ENCODE measurements at regions not wholly inside any gene's neighbourhood (a gene's known extent, or its start where the extent isn't known, plus 50 kb on each side); places are given as distances from the start of the nearest gene placed in this dataset.
"Not testable (repeated sequence)": the region's sequence is repeated elsewhere in the genome, so short reads cannot be mapped to it uniquely, and the experiment has no call there.

DNA sequence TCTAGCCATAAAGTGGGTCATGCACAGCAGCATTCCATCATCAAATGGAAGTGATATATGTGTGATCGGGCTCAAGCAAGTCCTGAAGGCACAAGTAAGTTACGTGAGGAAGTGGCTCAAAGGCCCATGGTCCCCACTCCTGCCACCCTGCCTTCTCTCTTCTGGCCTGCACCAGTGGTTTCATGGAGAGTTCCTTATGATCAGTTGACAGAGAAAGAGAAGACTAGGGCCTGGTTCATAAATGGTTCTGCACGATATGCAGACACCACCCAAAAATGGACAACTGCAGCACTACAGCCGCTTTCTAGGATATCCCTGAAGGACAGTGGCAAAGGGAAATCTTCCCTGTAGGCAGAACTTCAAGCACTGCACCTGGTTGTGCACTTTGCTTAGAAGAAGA, 412.6 kb upstream of the SMIM21 start:
- no peak for DNase-seq
- Histone ChIP-seq H3K4me1 (ENCODE audit: control insufficient read depth, insufficient read depth, low read length) (no peaks in the 10 kb centered on the region), H3K36me3 (ENCODE audit: control insufficient read depth, insufficient read depth, low read length) (no peaks in the 10 kb centered on the region), H3K27ac (ENCODE audit: low read length) (no peak overlapping the region), H3K27me3 (ENCODE audit: control insufficient read depth, insufficient read depth, low read length) (no peaks in the 10 kb centered on the region), H3K9me3 (ENCODE audit: control insufficient read depth, low read depth, low read length) (no peaks in the 10 kb centered on the region), H3K4me3 (ENCODE audit: low read length) (no peak overlapping the region)
- no CpG with 5 or more reads among the region's 4 CpGs for WGBS (ENCODE audit: insufficient coverage, low lambda C conversion rate)

DNA sequence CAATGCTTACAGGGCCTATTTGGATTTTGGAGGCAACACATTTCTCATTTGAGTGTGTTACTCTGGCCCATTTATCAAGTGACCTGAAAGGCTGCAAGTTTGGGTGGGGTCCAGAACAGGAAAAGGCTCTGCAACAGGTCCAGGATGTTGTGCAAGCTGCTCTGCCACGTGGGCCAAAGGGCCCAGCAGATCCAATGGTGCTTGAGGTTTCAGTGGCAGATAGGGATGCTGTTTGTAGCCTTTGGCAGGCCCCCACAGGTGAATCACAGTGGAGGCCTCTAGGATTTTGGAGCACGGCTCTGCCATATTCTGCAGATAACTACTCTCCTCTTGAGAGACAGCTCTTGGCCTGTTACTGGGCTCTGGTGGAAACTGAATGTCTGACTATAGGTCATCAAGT, 412.2 kb upstream of the SMIM21 start:
- not testable (repeated sequence) for H3K4me3 ChIP-seq (ENCODE audit: low read length); DNase-seq; H3K4me1 ChIP-seq (ENCODE audit: control insufficient read depth, insufficient read depth, low read length); H3K27me3 ChIP-seq (ENCODE audit: control insufficient read depth, insufficient read depth, low read length); H3K36me3 ChIP-seq (ENCODE audit: control insufficient read depth, insufficient read depth, low read length); H3K9me3 ChIP-seq (ENCODE audit: control insufficient read depth, low read depth, low read length); H3K27ac ChIP-seq (ENCODE audit: low read length)
- WGBS (ENCODE audit: insufficient coverage, low lambda C conversion rate), result no CpG with 5 or more reads among the region's 2 CpGs

GRCh38 chr18:75839041-75839440, 411.5 kb upstream of the SMIM21 start:
- H3K27me3 ChIP-seq (ENCODE audit: control insufficient read depth, insufficient read depth, low read length), result no peaks in the 10 kb centered on the region
- WGBS (ENCODE audit: insufficient coverage, low lambda C conversion rate), result no CpG with 5 or more reads among the region's 6 CpGs

GRCh38 chr18:75837316-75837715, 409.8 kb upstream of the SMIM21 start:
- Histone ChIP-seq H3K4me1 (ENCODE audit: control insufficient read depth, insufficient read depth, low read length) (no peaks in the 10 kb centered on the region), H3K27me3 (ENCODE audit: control insufficient read depth, insufficient read depth, low read length) (no peaks in the 10 kb centered on the region), H3K36me3 (ENCODE audit: control insufficient read depth, insufficient read depth, low read length) (no peaks in the 10 kb centered on the region), H3K9me3 (ENCODE audit: control insufficient read depth, low read depth, low read length) (no peaks in the 10 kb centered on the region), H3K27ac (ENCODE audit: low read length) (no peak overlapping the region), H3K4me3 (ENCODE audit: low read length) (no peak overlapping the region)
- no peak for DNase-seq
- 100% methylated on average over 1 of the region's 2 CpGs for WGBS (ENCODE audit: insufficient coverage, low lambda C conversion rate)

More at GRCh38 chr18:75839041-75839440, 411.5 kb upstream of the SMIM21 start:
- Histone ChIP-seq H3K36me3 (ENCODE audit: control insufficient read depth, insufficient read depth, low read length) (no peaks in the 10 kb centered on the region), H3K9me3 (ENCODE audit: control insufficient read depth, low read depth, low read length) (no peaks in the 10 kb centered on the region), H3K4me1 (ENCODE audit: control insufficient read depth, insufficient read depth, low read length) (no peaks in the 10 kb centered on the region), H3K27ac (ENCODE audit: low read length) (no peak overlapping the region), H3K4me3 (ENCODE audit: low read length) (no peak overlapping the region)
- DNase-seq, result no peak

DNA sequence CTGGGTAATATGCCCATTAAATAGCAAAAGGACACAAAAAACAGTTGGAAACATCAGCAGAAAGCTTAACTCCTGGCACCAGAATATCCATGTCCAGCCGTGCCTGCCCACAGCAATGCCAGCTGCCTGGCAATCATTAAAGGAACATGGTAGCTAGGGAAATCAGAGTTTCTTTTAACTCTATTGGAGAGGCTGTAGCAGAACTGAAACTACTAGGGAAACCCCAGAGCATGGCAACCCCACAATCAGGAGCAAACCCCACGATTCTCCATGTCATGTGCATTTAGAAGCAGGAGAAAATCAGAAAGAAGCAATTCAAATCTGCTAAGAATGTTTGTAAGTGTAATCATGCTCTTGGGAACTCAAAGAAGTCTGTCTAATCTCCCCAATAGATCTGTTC, 409.0 kb upstream of the SMIM21 start:
- no peaks in the 10 kb centered on the region for H3K27me3 ChIP-seq (ENCODE audit: control insufficient read depth, insufficient read depth, low read length)
- no peaks in the 10 kb centered on the region for H3K36me3 ChIP-seq (ENCODE audit: control insufficient read depth, insufficient read depth, low read length)

GRCh38 chr18:75831960-75832359, 404.5 kb upstream of the SMIM21 start:
- no CpG with 5 or more reads among the region's 4 CpGs for WGBS (ENCODE audit: insufficient coverage, low lambda C conversion rate)
- Histone ChIP-seq H3K4me1 (ENCODE audit: control insufficient read depth, insufficient read depth, low read length) (no peaks in the 10 kb centered on the region), H3K27me3 (ENCODE audit: control insufficient read depth, insufficient read depth, low read length) (no peaks in the 10 kb centered on the region), H3K9me3 (ENCODE audit: control insufficient read depth, low read depth, low read length) (no peaks in the 10 kb centered on the region), H3K4me3 (ENCODE audit: low read length) (no peak overlapping the region), H3K27ac (ENCODE audit: low read length) (no peak overlapping the region), H3K36me3 (ENCODE audit: control insufficient read depth, insufficient read depth, low read length) (no peaks in the 10 kb centered on the region)
- DNase-seq, result no peak

More for the DNA sequence above, 409.0 kb upstream of the SMIM21 start:
- Histone ChIP-seq H3K9me3 (ENCODE audit: control insufficient read depth, low read depth, low read length) (no peaks in the 10 kb centered on the region), H3K27ac (ENCODE audit: low read length) (no peak overlapping the region), H3K4me3 (ENCODE audit: low read length) (no peak overlapping the region), H3K4me1 (ENCODE audit: control insufficient read depth, insufficient read depth, low read length) (no peaks in the 10 kb centered on the region)
- 60% methylated on average over 1 of the region's 2 CpGs for WGBS (ENCODE audit: insufficient coverage, low lambda C conversion rate)
- no peak for DNase-seq

- no CpG with 5 or more reads among the region's 2 CpGs for WGBS (ENCODE audit: insufficient coverage, low lambda C conversion rate)
- no peak overlapping the region for H3K4me3 ChIP-seq (ENCODE audit: low read length)
- no peak overlapping the region for H3K27ac ChIP-seq (ENCODE audit: low read length)
- H3K9me3 ChIP-seq (ENCODE audit: control insufficient read depth, low read depth, low read length), result no peaks in the 10 kb centered on the region
- H3K27me3 ChIP-seq (ENCODE audit: control insufficient read depth, insufficient read depth, low read length), result no peaks in the 10 kb centered on the region
- no peak for DNase-seq
- H3K36me3 ChIP-seq (ENCODE audit: control insufficient read depth, insufficient read depth, low read length), result no peaks in the 10 kb centered on the region
- H3K4me1 ChIP-seq (ENCODE audit: control insufficient read depth, insufficient read depth, low read length), result no peaks in the 10 kb centered on the region
Observed at GRCh38 chr18:75830828-75831227, 403.3 kb upstream of the SMIM21 start.

- Histone ChIP-seq H3K4me1 (ENCODE audit: control insufficient read depth, insufficient read depth, low read length) (no peaks in the 10 kb centered on the region), H3K9me3 (ENCODE audit: control insufficient read depth, low read depth, low read length) (no peaks in the 10 kb centered on the region), H3K27ac (ENCODE audit: low read length) (no peak overlapping the region), H3K4me3 (ENCODE audit: low read length) (no peak overlapping the region), H3K27me3 (ENCODE audit: control insufficient read depth, insufficient read depth, low read length) (no peaks in the 10 kb centered on the region), H3K36me3 (ENCODE audit: control insufficient read depth, insufficient read depth, low read length) (no peaks in the 10 kb centered on the region)
- DNase-seq, result no peak
- WGBS (ENCODE audit: insufficient coverage, low lambda C conversion rate), result 86% methylated on average over 4 of the region's 4 CpGs
Observed at GRCh38 chr18:75829091-75829490, 401.6 kb upstream of the SMIM21 start.

- H3K27me3 ChIP-seq (ENCODE audit: control insufficient read depth, insufficient read depth, low read length), result no peaks in the 10 kb centered on the region
- no peak for DNase-seq
- no peak overlapping the region for H3K27ac ChIP-seq (ENCODE audit: low read length)
- H3K9me3 ChIP-seq (ENCODE audit: control insufficient read depth, low read depth, low read length), result no peaks in the 10 kb centered on the region
- no peaks in the 10 kb centered on the region for H3K4me1 ChIP-seq (ENCODE audit: control insufficient read depth, insufficient read depth, low read length)
- H3K4me3 ChIP-seq (ENCODE audit: low read length), result no peak overlapping the region
- 0% methylated on average over 1 of the region's 4 CpGs for WGBS (ENCODE audit: insufficient coverage, low lambda C conversion rate)
- H3K36me3 ChIP-seq (ENCODE audit: control insufficient read depth, insufficient read depth, low read length), result no peaks in the 10 kb centered on the region
Observed at GRCh38 chr18:75828379-75828778, 400.9 kb upstream of the SMIM21 start.

- no CpG with 5 or more reads among the region's 7 CpGs for WGBS (ENCODE audit: insufficient coverage, low lambda C conversion rate)
- no peak for DNase-seq
- no peak overlapping the region for H3K27ac ChIP-seq (ENCODE audit: low read length)
Observed at GRCh38 chr18:75827751-75828287, 400.3 kb upstream of the SMIM21 start.

GRCh38 chr18:75824661-75825060, 397.2 kb upstream of the SMIM21 start:
- no peak overlapping the region for H3K4me3 ChIP-seq (ENCODE audit: low read length)
- WGBS (ENCODE audit: insufficient coverage, low lambda C conversion rate), result no CpG with 5 or more reads among the region's 3 CpGs
- H3K9me3 ChIP-seq (ENCODE audit: control insufficient read depth, low read depth, low read length), result no peaks in the 10 kb centered on the region
- H3K4me1 ChIP-seq (ENCODE audit: control insufficient read depth, insufficient read depth, low read length), result no peaks in the 10 kb centered on the region
- DNase-seq, result no peak
- no peak overlapping the region for H3K27ac ChIP-seq (ENCODE audit: low read length)
- H3K27me3 ChIP-seq (ENCODE audit: control insufficient read depth, insufficient read depth, low read length), result no peaks in the 10 kb centered on the region
- H3K36me3 ChIP-seq (ENCODE audit: control insufficient read depth, insufficient read depth, low read length), result no peaks in the 10 kb centered on the region

More at GRCh38 chr18:75827751-75828287, 400.3 kb upstream of the SMIM21 start:
- Histone ChIP-seq H3K9me3 (ENCODE audit: control insufficient read depth, low read depth, low read length) (no peaks in the 10 kb centered on the region), H3K36me3 (ENCODE audit: control insufficient read depth, insufficient read depth, low read length) (no peaks in the 10 kb centered on the region), H3K4me1 (ENCODE audit: control insufficient read depth, insufficient read depth, low read length) (no peaks in the 10 kb centered on the region), H3K4me3 (ENCODE audit: low read length) (no peak overlapping the region), H3K27me3 (ENCODE audit: control insufficient read depth, insufficient read depth, low read length) (no peaks in the 10 kb centered on the region)
